GM18907 (cell line): ENCODE measurements at regions not wholly inside any gene's neighbourhood (a gene's known extent, or its start where the extent isn't known, plus 50 kb on each side); places are given as distances from the start of the nearest gene placed in this dataset.

Experiments
- ATAC-seq: cut with Tn5 transposase; IDR thresholded peaks from one replicate; pipeline ENCODE4 v1.9.1; 2021; ENCODE audit warnings: mild to moderate bottlenecking, moderate library complexity; ENCODE audit not compliant: unreplicated experiment

DNA sequence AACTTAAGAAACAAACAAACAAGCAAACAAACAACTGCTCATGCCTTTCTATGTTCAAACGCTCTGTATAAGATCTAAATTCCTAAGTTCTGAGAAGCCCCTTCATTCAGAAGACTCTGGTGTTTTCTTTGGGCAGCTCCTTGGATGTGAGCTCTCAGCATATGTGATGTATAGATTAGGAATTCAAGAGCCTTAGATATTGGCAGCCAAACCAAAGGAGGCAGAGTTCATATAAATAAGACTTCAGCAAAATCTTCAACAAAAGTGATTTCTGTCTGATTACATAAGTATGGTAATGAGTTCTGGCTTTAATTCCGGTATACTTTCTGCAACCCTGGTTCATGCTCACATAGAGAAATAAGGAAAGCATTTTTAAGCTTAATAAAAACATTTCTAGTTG is 145.6 kb downstream of the DYRK2 start:
- no peak for ATAC-seq

DNA sequence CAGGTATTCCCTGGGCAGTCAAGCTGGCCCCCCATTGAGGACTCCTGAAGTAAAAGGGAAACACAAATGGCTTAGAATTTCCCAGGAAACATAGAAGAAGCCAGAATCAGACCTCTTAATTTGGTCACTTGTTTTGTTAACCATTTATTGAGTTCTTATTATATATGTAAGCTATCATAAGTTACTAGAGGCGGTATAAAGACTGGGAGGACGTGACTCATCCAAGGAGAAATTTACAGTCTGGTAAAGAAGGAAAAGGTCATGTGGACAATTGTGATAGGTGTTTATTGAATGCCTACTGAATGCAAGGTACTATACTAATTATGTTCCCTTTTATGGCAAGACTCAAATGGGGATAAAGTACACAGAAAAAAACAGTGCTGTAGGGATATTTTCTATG is 146.7 kb downstream of the DYRK2 start:
- ATAC-seq = no peak

DNA sequence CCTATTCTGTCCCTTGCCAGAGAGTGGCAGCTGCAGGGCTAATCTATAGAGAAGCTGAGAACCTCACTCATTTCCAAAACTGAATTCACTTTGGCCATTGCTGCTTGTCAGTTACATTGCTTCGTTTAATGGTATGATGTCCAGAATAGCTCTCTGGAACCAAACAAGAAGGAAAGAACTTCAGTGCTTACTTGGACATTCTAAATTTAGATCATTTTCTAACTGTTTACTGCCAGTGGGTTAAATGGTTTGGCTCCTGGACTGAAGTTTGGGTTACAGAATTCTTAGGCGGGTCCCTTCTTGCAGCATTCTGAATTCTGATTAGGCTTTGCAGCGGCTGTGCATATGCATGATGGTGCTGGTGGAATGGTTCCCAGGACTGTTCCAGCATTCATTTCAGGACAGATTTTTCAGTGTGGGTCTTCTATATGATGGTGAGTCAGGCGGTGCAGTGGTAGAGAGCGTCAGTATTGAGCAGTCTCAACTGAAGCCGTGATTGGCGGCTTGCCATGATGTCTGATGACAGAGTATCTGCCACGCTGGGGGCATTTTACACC is 148.7 kb downstream of the DYRK2 start:
- ATAC-seq = no peak

DNA sequence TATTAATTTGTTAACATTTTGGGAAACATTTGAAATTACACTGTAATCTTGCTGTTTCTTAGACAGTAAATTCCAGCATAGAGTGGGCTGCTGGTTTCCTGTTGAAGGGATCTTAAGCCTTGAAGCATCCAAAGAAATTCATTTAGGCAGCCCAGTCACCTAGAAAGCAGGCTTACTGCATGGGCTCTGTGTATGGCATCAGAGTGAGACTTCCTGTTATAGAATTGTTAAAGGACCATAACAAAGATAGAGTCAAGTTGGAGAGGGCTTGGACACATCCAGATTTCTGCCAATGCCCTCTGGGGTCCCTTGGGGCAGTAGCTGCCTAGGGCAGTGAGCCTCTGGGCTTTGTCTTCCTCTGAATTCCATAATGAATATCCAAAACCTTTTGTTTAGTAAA is 149.2 kb downstream of the DYRK2 start:
- ATAC-seq = no peak

DNA sequence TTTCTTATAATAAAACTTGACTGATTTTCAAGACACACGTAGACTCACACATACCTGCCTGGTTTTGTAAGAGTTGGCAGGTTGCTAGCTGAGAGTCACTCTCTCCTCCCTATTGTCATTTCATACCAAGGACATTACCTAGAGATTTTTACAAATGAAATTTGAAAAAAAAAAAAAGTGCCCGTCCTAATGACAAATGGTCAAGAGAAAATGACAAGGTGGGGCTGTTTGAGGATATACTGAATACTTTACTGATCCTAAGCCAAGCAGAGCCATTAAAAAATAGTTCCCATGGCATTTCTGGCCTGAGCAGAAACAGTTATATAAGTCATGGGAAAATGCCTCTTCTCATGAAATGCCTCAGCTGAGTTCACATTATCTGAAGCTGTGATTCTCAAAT is 150.2 kb downstream of the DYRK2 start:
- ATAC-seq = no peak

DNA sequence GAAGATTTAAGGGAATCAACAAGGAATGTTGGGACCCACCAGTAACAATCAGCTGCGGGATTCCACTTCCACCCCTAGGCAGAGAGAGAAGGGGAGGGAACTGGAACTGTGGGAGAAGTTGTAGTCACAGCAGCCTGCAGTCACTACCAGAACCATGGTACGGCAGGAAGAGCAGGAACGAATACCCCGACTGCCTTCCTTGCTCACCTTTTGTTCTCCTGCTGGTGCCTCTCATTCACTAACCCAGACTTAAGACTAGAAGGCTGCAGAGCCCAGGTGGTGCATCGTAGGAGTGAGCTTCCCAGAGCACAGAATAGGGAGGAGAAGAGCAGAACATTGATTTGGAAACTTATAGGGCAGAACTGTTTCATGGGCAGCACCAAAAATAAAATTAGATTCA is 154.2 kb downstream of the DYRK2 start:
- no peak for ATAC-seq

DNA sequence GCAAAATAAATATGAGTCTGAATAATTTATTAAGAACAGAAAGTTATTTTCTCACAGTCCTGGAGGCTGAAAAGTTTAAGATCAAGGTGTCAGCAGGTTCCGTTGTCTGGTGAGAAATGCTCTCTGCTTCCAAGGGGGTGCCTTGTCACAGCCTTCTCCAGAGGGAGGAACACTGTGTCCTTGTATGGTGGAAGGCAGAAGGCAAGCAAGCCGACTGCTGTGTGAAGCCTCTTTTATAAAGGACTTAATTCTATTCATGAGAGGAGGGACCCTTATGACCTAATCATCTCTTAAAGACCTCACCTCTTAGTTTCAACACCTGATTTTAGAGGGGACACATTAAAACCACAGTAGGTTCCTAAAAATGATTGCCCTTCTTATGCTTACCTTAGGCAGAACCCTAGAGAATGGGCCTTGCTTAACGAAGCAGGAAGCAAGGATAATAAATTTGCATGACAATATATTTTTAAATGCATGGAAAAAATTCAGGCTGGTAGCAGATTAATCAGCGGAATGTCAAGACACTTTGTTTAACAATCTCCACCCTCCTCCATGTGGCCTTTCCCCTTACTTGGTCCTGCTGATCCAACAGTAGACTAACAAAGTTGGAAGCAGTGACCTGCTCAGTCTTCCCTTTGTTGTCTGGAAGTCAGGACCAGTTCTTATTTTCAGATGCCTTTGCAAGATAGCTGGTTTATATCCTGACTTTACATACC is 154.9 kb downstream of the DYRK2 start:
- no peak for ATAC-seq

DNA sequence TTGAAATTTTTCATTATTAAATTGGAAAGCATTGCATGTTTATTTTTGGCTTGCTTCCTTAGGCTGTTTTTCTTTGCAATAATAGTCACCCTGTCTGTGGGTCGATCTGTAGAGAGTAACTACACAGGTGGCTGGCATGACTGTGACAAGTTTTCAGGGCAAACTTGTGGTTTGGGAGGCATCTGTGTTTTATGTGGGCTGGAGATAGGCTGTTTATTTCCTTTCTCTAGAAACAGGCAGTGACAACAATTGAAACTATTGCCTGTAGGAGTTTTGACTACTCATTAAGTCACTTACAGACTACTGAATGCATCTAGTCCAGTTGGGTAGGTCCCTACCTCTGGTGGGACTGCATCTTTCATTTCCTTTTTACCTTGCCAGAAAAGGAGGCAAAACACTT is 155.6 kb downstream of the DYRK2 start:
- peak; percentile 81 for ATAC-seq

DNA sequence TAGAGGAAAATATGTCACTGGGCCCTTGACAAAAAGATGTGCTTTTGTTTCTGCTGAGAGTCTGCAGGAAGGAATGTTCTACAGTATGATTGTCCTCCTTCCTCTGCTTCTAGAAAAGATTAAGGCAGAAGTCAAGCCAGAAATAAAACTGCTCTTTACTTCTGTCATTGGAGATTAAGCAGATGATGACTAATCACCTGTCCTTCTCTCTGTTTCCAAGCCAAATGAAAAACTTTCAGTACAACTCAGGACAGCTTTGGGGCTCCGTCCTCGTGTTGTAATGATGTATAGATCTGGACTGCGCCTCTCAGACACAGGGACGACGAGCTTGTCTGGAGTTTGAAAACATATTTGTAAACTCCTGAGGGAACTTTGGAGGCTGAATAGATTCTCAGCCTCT is 159.3 kb downstream of the DYRK2 start:
- no peak for ATAC-seq

DNA sequence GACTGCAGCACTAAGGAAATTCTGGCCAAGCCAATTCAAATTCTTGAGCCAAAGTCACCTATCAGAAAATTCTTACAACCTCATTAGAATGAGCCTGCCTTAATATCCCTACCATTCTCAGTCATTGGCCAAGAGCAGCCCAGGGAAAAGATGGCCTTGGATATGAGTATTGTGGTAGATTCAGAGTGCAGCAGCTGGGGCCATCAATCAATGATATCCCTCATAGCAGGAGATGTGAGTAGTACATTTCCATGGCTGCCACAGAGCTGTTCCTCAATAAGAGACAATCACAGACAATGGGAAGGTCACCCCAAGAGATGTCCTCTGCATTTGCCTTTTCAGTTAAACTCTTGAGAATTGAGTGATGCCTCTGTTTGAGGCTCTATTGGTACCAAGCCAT is 161.6 kb downstream of the DYRK2 start:
- no peak for ATAC-seq

DNA sequence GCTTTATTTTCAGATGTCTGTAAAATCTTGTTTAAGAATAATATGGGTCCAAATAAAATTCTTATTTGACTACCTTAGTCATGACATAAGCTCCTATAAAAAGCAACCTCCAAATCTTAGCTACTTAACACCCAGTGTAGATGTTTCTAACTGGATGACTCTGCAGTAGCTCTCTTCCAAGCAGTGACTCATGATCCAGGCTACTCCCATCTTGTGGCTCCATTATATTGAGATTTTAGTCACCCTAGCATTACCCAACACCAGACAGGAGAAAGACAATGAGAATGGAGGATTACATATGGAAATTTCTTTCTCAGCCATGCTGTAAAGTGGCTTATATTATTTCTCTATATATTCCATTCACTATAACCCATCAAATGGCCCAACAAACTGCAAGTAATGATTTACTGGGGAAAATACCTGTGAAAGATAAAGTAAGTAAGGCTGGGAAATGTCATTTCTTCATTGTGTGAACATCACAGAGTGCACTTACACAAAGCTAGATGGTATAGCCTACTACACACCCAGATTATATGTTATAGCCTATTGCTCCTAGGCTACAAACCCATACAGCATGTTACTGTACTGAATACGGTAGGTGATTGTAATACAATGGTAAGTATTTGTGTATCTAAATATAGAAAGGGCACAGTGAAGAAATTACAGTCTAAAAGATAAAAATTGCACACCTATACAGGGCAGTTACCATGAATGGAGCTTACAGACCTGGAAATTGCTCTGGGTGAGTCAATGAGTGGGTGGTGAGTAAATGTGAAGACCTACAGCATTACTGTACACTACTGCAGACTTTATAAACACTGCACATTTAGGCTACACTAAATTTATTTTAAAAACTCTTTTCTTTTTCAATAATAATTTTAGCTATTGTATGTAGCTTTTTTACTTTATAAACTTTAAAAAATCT is 163.2 kb downstream of the DYRK2 start:
- ATAC-seq = no peak

DNA sequence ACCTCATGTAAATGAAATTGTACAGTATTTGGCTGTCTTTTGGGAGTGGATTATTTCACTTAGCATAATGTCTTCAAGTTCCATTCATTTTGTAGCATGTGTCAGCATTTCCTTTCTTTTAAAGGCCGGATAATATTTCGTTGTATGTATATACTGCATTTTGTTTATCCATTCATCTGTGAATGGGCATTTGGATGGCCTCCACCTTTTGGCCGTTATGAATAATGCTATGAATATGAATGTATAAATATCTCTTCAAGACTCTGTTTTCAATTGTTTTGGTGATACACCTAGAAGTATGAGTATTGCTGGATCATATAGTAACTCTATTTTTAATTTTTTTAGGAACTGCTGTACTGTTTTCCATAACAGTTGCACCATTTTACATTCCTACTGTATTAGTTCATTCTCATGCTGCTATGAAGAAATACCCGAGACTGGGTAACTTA is 164.9 kb downstream of the DYRK2 start:
- no peak for ATAC-seq

DNA sequence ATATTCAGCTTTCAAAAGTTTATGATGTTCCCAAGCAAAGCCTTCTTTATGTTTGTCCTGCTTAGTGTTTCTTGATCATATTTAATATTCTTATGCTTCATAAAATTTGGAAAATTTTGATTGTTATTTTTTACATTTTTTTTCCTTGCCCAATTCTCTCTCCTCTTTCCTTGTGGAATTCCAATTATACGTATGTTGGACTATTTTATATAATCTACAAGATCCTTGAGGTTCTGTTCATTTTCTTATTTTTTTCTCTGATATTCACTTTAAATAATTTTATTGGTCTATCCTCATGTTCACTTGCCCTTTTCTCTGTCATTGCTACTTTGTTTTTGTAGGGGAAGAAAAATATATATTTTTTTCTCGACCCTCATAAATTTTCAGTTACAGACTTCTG is 167.7 kb downstream of the DYRK2 start:
- ATAC-seq = no peak

DNA sequence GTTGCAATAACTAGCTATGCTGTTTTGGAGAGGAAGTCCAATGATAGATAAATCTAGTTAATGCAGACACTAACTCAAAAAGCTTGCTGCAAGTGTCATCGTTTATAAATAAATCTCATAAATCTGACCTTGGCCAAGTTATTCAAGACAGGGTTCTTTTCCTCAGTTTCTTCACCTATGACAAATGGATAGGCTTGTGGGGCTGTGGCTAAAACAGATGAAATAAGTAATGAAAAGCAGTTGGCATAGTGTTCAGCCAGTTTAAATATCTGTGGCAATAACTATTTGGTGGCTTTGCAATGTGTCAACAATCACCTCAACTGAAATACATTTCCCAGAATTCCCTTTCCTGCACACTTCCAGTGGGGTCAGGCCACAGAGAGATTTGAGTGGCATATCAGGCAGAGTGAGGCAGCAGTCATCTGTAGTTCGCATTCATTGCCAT is 169.9 kb downstream of the DYRK2 start:
- ATAC-seq = no peak

DNA sequence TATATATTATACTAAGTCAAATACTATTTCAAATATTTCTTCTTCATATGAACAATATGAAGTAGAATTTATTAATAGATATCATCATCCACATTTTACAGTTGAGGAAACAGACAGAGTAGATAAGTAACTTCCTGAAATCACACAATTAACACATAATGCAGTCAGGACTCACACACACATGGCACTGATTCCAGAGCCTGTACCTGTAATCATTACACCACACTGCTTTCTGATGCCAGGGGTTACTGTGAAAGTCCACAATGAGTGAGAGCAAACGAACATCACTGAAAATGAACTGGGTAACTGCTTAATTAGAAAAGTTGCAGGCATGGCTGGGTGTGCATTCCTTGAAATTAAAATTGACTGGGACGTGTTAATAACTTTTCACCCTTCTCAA is 169.3 kb upstream of the IFNG-AS1 start:
- no peak for ATAC-seq

DNA sequence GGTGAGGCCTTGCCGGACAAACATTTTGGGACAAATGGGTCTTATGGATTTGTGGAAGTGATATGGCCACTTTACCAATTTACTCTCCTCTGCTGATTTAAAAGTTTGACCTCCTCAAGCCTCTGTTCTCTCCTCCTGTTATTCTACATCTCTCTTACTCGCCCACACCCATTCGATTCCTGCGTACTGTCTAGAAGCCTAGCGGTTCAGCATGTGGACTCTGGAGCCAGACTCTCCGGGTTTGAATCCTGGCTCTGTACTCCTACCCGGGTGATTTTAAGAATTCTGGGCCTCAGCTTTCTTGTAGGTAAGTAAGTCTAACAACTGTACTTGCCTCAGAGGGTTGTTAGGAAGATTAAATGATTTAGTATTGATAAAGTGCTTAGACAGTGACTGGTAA is 168.6 kb upstream of the IFNG-AS1 start:
- no peak for ATAC-seq

DNA sequence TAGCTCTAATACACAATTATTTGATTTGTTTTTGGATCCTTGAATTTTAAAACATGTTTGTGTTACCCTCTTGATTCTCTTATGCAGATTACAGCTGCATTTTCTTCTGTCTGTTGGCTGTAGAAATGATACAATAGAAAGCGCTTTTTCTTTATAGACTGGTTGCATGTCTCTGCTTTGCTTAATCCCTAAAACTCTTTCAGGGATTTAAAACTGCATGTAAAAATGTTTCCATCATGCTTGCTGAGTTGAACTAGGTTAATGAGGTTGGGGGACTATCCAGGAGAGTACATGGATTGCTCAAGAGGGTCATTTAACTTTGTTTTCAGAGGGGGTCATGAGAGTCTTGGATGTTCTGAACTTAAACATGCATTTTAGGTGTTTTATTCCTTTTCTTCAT is 166.4 kb upstream of the IFNG-AS1 start:
- ATAC-seq = no peak

DNA sequence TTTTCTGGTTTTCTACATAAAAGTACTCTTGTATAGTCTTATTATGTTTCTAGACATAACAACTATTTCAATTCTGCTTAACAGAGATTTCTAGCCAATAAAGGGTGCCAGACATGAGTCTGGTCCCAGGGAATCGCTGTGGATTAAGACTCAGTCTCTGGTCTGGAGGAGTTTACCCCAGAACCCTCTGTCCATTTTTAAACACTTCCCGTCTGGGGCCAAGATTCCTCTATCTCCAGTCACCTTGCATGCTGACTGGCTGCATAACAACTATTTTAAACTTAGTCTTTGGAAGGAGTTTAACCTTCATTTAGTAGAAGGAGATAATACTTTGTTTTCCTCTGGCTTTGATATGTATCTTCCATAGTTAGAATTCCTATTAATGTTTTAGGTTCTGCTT is 163.1 kb upstream of the IFNG-AS1 start:
- no peak for ATAC-seq

DNA sequence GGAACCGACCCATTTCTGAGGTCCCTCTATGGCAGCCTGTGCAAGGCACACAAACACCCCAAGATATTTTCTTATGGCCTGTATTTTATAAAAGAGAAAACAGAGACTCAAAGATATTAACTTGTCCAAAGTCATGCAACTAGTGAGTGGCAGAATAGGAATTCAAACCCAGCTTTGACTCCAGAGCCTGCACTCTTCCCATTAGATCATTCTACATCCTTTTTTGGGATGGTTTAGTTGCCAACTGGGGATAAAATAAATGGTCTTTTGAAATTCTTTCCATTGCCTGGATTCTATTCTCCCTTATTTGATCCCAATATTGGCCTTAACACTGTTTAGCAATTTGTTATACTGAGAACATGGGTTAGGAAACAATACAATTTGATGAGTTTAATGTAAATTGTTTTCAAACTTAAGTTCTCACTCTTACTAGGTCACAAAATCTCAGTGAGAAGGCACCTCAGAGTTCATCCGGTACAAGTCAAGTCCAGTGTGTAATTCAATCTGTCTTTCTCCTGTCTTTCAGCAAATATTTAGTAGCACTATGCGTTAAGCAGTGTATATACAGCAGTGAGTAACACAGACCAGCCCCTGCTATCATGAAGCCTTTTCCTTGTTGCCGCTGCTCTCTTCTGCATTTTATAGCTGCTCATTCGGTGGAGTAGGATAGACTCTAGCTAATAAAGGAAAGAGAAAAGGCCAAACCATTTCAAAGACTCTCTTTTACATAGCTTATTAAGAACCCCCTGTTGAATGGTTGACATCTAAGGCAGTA is 162.1 kb upstream of the IFNG-AS1 start:
- ATAC-seq = no peak

DNA sequence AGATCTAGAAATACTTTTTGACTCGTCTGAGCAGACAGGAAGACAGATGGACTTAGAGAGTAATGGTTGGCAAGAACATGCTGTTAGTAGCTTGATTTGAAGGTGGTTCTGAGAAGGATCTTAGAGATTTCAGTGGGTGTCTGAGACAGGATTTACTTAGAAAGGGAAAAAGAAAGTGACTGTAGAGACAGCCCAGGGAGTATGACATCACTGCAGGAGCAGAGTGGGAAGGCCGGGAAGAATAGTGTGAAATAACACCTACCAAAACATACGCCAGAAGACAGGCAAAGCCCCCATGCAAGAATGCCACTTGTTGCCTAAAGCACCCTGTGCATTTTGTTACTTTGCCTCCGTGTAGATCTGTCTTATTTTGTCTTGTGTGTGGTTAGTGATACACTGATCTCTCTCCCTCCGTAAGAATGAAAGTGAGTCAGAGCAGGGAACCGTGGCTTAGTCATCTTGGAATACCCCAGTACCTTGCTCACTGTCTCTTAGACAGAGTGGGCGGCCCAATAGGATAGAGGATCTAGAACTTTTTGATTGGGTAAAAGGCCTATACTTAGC is 161.3 kb upstream of the IFNG-AS1 start:
- ATAC-seq = no peak

DNA sequence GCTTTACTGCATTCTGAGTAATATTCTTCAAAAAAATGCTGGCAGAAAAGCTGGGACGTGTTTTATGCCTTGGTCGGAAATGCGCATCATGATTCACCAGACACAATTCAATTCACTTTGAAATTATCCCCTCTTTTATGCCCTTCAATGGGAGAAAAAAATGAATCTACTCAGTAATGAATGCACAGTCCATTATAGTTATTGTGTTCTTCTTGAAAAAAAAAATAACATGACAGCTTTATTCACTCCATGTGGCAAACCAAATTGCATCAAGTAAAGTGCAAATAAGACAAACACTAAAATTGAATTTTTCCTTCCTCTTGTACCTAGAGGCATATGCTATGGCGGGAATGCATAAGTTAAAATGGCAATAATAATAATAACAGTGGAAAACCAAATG is 159.4 kb upstream of the IFNG-AS1 start:
- ATAC-seq = no peak
